ENCODE measurements at regions not wholly inside any gene's neighbourhood (a gene's known extent, or its start where the extent isn't known, plus 50 kb on each side); places are given as distances from the start of the nearest gene placed in this dataset.

DNA sequence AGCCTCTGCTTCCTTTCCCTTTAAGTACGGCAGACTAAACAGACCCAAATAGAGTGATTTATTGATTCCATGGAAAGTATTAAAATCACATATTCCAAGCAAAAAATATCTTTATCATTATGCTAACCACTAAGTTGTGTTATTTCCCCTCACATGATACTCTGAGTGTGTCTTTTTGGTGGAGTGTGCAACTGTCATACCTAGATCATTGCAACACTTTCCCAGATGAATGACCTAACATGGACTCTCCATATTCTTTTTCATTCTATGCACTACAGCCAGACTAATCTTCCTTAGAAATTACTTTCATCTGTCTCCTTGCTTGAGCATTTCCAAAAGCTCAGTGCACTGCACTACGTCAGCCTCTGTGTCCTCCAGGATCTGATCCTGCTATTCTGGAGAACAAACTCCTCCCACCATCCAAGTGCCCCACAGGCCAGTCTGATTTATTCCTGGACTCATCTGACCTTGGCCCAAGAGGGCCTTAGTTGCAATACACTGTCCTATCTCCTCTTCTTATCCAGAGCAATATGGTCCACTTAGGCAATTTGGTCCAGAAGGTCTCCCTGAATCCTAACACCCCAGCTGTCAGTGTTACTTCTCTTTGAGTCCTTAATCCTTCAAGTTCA, 263.3 kb upstream of the KLF6 start:
- no peak for TF ChIP-seq POLR2AphosphoS5 (IDR thresholded peaks at IDR 0.05; ENCODE audit: low read depth)
- no peak for TF ChIP-seq GABPA (IDR thresholded peaks at IDR 0.05; ENCODE audit: low read depth)
- TF ChIP-seq, protein P1, sequence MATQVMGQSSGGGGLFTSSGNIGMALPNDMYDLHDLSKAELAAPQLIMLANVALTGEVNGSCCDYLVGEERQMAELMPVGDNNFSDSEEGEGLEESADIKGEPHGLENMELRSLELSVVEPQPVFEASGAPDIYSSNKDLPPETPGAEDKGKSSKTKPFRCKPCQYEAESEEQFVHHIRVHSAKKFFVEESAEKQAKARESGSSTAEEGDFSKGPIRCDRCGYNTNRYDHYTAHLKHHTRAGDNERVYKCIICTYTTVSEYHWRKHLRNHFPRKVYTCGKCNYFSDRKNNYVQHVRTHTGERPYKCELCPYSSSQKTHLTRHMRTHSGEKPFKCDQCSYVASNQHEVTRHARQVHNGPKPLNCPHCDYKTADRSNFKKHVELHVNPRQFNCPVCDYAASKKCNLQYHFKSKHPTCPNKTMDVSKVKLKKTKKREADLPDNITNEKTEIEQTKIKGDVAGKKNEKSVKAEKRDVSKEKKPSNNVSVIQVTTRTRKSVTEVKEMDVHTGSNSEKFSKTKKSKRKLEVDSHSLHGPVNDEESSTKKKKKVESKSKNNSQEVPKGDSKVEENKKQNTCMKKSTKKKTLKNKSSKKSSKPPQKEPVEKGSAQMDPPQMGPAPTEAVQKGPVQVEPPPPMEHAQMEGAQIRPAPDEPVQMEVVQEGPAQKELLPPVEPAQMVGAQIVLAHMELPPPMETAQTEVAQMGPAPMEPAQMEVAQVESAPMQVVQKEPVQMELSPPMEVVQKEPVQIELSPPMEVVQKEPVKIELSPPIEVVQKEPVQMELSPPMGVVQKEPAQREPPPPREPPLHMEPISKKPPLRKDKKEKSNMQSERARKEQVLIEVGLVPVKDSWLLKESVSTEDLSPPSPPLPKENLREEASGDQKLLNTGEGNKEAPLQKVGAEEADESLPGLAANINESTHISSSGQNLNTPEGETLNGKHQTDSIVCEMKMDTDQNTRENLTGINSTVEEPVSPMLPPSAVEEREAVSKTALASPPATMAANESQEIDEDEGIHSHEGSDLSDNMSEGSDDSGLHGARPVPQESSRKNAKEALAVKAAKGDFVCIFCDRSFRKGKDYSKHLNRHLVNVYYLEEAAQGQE (IDR thresholded peaks at IDR 0.05; ENCODE audit: insufficient replicate concordance, low read depth) = no peak
- no peak for TF ChIP-seq SPI1 (IDR thresholded peaks at IDR 0.05; ENCODE audit: borderline replicate concordance, low read depth)
- TF ChIP-seq, protein P2, sequence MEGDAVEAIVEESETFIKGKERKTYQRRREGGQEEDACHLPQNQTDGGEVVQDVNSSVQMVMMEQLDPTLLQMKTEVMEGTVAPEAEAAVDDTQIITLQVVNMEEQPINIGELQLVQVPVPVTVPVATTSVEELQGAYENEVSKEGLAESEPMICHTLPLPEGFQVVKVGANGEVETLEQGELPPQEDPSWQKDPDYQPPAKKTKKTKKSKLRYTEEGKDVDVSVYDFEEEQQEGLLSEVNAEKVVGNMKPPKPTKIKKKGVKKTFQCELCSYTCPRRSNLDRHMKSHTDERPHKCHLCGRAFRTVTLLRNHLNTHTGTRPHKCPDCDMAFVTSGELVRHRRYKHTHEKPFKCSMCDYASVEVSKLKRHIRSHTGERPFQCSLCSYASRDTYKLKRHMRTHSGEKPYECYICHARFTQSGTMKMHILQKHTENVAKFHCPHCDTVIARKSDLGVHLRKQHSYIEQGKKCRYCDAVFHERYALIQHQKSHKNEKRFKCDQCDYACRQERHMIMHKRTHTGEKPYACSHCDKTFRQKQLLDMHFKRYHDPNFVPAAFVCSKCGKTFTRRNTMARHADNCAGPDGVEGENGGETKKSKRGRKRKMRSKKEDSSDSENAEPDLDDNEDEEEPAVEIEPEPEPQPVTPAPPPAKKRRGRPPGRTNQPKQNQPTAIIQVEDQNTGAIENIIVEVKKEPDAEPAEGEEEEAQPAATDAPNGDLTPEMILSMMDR (IDR thresholded peaks at IDR 0.05; ENCODE audit: insufficient read depth, low read length) = no peak
- Histone ChIP-seq H3K27ac (replicated peaks) (no peak overlapping the region), H3K27me3 (ENCODE audit: insufficient read depth, poor library complexity, severe bottlenecking) (no peaks in the 10 kb centered on the region), H3K4me3 (replicated peaks; ENCODE audit: insufficient read depth, low read length) (no peak overlapping the region)
- no peak for DNase-seq (ENCODE audit: low read depth in 1 of 2, low spot score in 1 of 2)

DNA sequence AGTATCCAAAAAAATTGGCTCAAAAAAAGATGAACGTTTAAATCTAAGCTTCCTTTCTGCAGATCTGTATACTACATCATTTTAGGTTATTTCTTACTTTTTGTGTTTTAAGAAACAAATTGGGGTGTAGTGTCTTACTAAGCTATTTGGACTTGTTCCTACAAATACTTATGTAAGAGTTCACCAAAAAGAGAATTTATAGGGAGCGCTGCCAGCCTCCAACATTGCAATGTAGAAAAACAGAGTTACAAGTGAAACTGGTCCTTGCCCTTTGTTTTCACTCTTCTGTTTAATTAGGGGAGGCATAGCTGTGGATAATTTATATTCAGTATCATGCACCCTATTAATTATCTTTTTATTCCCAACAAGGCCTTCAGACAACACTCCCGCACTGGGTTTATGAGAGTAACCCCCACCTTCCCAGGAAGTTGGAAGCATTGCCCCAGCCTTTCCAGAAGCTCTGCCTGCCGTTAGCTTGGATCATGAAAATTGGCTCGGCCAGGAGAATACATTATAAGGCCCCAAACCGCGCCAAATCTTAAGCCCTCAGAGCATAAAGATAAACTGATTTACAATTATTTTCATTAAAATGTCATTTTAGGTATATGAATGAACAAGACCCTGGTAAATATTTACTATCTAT, 261.8 kb upstream of the KLF6 start:
- Histone ChIP-seq H3K4me3 (replicated peaks; ENCODE audit: insufficient read depth, low read length) (no peak overlapping the region), H3K27me3 (ENCODE audit: insufficient read depth, poor library complexity, severe bottlenecking) (no peaks in the 10 kb centered on the region), H3K27ac (replicated peaks) (no peak overlapping the region)
- DNase-seq (ENCODE audit: low read depth in 1 of 2, low spot score in 1 of 2) = no peak
- TF ChIP-seq GABPA (IDR thresholded peaks at IDR 0.05; ENCODE audit: low read depth) = no peak
- no peak for TF ChIP-seq SPI1 (IDR thresholded peaks at IDR 0.05; ENCODE audit: borderline replicate concordance, low read depth)
- TF ChIP-seq POLR2AphosphoS5 (IDR thresholded peaks at IDR 0.05; ENCODE audit: low read depth) = no peak
- TF ChIP-seq, protein P2 (IDR thresholded peaks at IDR 0.05; ENCODE audit: insufficient read depth, low read length) = no peak
- TF ChIP-seq, protein P1 (IDR thresholded peaks at IDR 0.05; ENCODE audit: insufficient replicate concordance, low read depth) = no peak

DNA sequence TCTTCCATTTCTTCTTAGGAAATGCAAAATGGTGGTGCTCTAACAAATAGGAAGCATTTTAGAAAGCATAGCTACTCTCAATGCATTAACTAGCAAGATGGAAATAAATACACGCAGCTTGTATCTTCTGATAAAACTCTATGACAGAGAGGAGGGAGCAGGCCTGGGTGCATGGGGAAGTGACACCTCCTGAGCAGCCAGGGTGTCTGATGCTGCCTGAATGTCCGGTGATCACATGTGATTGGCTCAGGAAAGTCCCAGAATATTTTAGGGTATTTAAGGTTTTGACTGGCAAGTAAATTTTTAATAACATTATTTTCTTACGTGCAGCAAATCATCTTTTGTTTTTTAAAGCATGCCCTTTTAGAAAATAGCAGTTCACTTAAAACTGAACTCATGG, 261.0 kb upstream of the KLF6 start:
- H3K27me3 ChIP-seq (ENCODE audit: insufficient read depth, poor library complexity, severe bottlenecking) = no peaks in the 10 kb centered on the region
- TF ChIP-seq, protein P2 (IDR thresholded peaks at IDR 0.05; ENCODE audit: insufficient read depth, low read length) = no peak
- TF ChIP-seq GABPA (IDR thresholded peaks at IDR 0.05; ENCODE audit: low read depth) (no peak), SPI1 (IDR thresholded peaks at IDR 0.05; ENCODE audit: borderline replicate concordance, low read depth) (no peak), POLR2AphosphoS5 (IDR thresholded peaks at IDR 0.05; ENCODE audit: low read depth) (no peak)
- TF ChIP-seq, protein P1 (IDR thresholded peaks at IDR 0.05; ENCODE audit: insufficient replicate concordance, low read depth) = no peak
- DNase-seq (ENCODE audit: low read depth in 1 of 2, low spot score in 1 of 2) = no peak
- no peak overlapping the region for H3K27ac ChIP-seq (replicated peaks)
- no peak overlapping the region for H3K4me3 ChIP-seq (replicated peaks; ENCODE audit: insufficient read depth, low read length)
